GM12891 (cell line): ENCODE measurements at regions not wholly inside any gene's neighbourhood (a gene's known extent, or its start where the extent isn't known, plus 50 kb on each side); places are given as distances from the start of the nearest gene placed in this dataset.

ENCODE experiments used
- PAX5 ChIP-seq: IDR thresholded peaks from 2 replicates; pipeline ENCODE4 v1.6.1; 2011; ENCODE audit warnings: low read length, moderate library complexity, mild to moderate bottlenecking; ENCODE audit not compliant: insufficient read depth, severe bottlenecking
- POLR2A ChIP-seq: IDR thresholded peaks from 2 replicates; pipeline ENCODE4 v1.6.1; 2011; ENCODE audit warnings: low read depth, low read length, control low read depth
- POLR2AphosphoS5 ChIP-seq: IDR thresholded peaks from 2 replicates; pipeline ENCODE4 v1.6.1; 2011; ENCODE audit warnings: low read depth, low read length, control low read depth
- SPI1 ChIP-seq: IDR thresholded peaks from 2 replicates; pipeline ENCODE4 v1.6.1; 2011; ENCODE audit warnings: low read depth, low read length, control low read depth
- TAF1 ChIP-seq: IDR thresholded peaks from 2 replicates; pipeline ENCODE4 v1.6.1; 2011; ENCODE audit warnings: low read depth, low read length, control low read depth

DNA sequence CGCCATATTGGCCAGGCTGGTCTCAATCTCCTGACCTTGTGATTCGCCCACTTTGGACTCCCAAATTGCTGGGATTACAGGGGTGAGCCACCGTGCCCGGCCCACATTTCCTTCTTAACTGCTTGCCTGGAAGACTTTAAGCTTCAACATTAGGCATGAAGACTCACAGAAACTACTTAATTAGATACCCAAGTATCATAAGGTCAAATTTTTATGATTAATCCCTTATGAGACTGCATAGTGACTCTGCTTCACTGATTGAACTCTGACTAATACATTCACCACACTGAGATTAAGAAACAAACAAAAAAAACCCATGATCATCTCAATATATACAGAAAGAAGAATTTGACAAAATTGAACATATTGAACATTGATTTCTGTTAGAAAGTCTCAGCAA lies 87.4 kb upstream of the KCTD8 start:
- TF ChIP-seq TAF1 (no peak), POLR2A (no peak), POLR2AphosphoS5 (no peak), PAX5 (no peak), SPI1 (no peak)
